ENCODE measurements at regions not wholly inside any gene's neighbourhood (a gene's known extent, or its start where the extent isn't known, plus 50 kb on each side); places are given as distances from the start of the nearest gene placed in this dataset.

GRCh38 chr7:50226669-50227068, 77.8 kb upstream of the IKZF1 start:
- WGBS, 2 experiments (ENCODE audit: extremely low coverage in 2 of 2, insufficient read length in 1 of 2) = 17% methylated on average over 1 of the region's 3 CpGs; no CpG with 5 or more reads in 1 of the 2 experiments
- TF ChIP-seq, protein P1, sequence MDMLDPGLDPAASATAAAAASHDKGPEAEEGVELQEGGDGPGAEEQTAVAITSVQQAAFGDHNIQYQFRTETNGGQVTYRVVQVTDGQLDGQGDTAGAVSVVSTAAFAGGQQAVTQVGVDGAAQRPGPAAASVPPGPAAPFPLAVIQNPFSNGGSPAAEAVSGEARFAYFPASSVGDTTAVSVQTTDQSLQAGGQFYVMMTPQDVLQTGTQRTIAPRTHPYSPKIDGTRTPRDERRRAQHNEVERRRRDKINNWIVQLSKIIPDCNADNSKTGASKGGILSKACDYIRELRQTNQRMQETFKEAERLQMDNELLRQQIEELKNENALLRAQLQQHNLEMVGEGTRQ (IDR thresholded peaks at IDR 0.05; ENCODE audit: low read depth, low read length) = no peak
- no peak for TF ChIP-seq MAFK (IDR thresholded peaks at IDR 0.05; ENCODE audit: low read depth, low read length)
- TF ChIP-seq, protein P2, sequence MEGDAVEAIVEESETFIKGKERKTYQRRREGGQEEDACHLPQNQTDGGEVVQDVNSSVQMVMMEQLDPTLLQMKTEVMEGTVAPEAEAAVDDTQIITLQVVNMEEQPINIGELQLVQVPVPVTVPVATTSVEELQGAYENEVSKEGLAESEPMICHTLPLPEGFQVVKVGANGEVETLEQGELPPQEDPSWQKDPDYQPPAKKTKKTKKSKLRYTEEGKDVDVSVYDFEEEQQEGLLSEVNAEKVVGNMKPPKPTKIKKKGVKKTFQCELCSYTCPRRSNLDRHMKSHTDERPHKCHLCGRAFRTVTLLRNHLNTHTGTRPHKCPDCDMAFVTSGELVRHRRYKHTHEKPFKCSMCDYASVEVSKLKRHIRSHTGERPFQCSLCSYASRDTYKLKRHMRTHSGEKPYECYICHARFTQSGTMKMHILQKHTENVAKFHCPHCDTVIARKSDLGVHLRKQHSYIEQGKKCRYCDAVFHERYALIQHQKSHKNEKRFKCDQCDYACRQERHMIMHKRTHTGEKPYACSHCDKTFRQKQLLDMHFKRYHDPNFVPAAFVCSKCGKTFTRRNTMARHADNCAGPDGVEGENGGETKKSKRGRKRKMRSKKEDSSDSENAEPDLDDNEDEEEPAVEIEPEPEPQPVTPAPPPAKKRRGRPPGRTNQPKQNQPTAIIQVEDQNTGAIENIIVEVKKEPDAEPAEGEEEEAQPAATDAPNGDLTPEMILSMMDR (conservative IDR thresholded peaks at IDR 0.05; ENCODE audit: low read depth, low read length) = no peak
- TF ChIP-seq FOS (IDR thresholded peaks at IDR 0.05; ENCODE audit: low read depth, low read length) = no peak
- no peak for TF ChIP-seq MXI1 (IDR thresholded peaks at IDR 0.05; ENCODE audit: borderline replicate concordance, low read depth, low read length)
- TF ChIP-seq CEBPB (IDR thresholded peaks at IDR 0.05; ENCODE audit: low read depth, low read length) = no peak
- no peak for TF ChIP-seq CHD1 (IDR thresholded peaks at IDR 0.05; ENCODE audit: low read depth, low read length)
- H3K27ac ChIP-seq (ENCODE audit: insufficient read depth, low read length) = no peak overlapping the region

More at GRCh38 chr7:50226669-50227068, 77.8 kb upstream of the IKZF1 start:
- H3K4ac ChIP-seq (ENCODE audit: low read depth, low read length) = no peak overlapping the region
- no peak overlapping the region for H3K9ac ChIP-seq (ENCODE audit: low read depth, low read length)
- no peaks in the 10 kb centered on the region for H3K9me1 ChIP-seq (ENCODE audit: insufficient read depth, low read length)
- dilution Hi-C loops (cut with HindIII; ENCODE audit: low sequenced_read_pairs, unreplicated experiment) = no loop called here
- H3K79me1 ChIP-seq (ENCODE audit: low read depth in 1 of 2, low read length in 2 of 2) = no peaks in the 10 kb centered on the region
- H2AK9ac ChIP-seq (replicated peaks; ENCODE audit: low read depth, low read length, poor library complexity) = no peak overlapping the region
- no peak overlapping the region for H2BK5ac ChIP-seq (ENCODE audit: low read depth, low read length, poor library complexity, severe bottlenecking)
- no peak overlapping the region for H4K8ac ChIP-seq (ENCODE audit: low read depth in 2 of 2, low read length in 2 of 2)
- no peaks in the 10 kb centered on the region for H3K36me3 ChIP-seq (ENCODE audit: control insufficient read depth, insufficient read depth, low read length)
- no peak overlapping the region for H3K4me3 ChIP-seq (ENCODE audit: insufficient read depth, low read depth, low read length)
- H4K91ac ChIP-seq (ENCODE audit: insufficient read depth, low read depth, low read length) = no peak overlapping the region
- no peak overlapping the region for H3K56ac ChIP-seq (ENCODE audit: extremely low read depth, insufficient read depth, low read length)
- POLR2A ChIA-PET (ENCODE audit: unreplicated experiment) = no interaction called here
- intact Hi-C loops (cut with micrococcal nuclease) = no loop called here
- ATAC-seq (ENCODE audit: low read depth) = no peak
- H3K27me3 ChIP-seq (ENCODE audit: control insufficient read depth, insufficient read depth, low read length) = no peaks in the 10 kb centered on the region
- H3K9me3 ChIP-seq (ENCODE audit: control insufficient read depth, insufficient read depth, low read length) = peaks cover 3% of the 10 kb centered on the region
- H4K20me1 ChIP-seq (ENCODE audit: insufficient read depth, low read length) = no peaks in the 10 kb centered on the region
- no peak overlapping the region for H2BK20ac ChIP-seq (ENCODE audit: low read depth, low read length)
- no TSS peak for BruUV-seq (replicated peaks)
- H4K5ac ChIP-seq (ENCODE audit: low read depth, low read length) = no peak overlapping the region
- no peak overlapping the region for H2AFZ ChIP-seq (replicated peaks; ENCODE audit: low read length, poor library complexity)
- no peaks in the 10 kb centered on the region for H3K4me1 ChIP-seq (ENCODE audit: control insufficient read depth, insufficient read depth, low read length)
- no peak overlapping the region for H3K4me2 ChIP-seq (ENCODE audit: low read depth, low read length)
- H2BK15ac ChIP-seq (ENCODE audit: low read depth, low read length) = no peak overlapping the region
- H3K23ac ChIP-seq (ENCODE audit: low read depth, low read length) = no peak overlapping the region
- in situ Hi-C loops (cut with MboI; ENCODE audit: low sequenced_read_pairs) = no loop called here
- no peak overlapping the region for H3K14ac ChIP-seq (replicated peaks; ENCODE audit: low read depth, low read length)
- no peak overlapping the region for H2BK120ac ChIP-seq (ENCODE audit: low read depth, low read length)
- H2AK5ac ChIP-seq (ENCODE audit: low read depth, low read length) = no peak overlapping the region
- DNase-seq = no peak
- H3K18ac ChIP-seq (ENCODE audit: low read depth, low read length) = no peak overlapping the region
- CTCF ChIA-PET = interaction anchor here (0.9 kb wide), 1 partner anchor 915 kb away, joined by 4 read pairs; no protein-coding TSS in a partner anchor
